ENCODE measurements at regions not wholly inside any gene's neighbourhood (a gene's known extent, or its start where the extent isn't known, plus 50 kb on each side); places are given as distances from the start of the nearest gene placed in this dataset.

- H3K36me3 ChIP-seq, result no peaks in the 10 kb centered on the region
- peaks cover 0 to 10% (median 0%) of the 10 kb centered on the region in 4 donors for H3K9me3 ChIP-seq
- 91 to 100% methylated on average over 3 of the region's 3 CpGs for WGBS, 2 donors
- TF ChIP-seq, protein P1, sequence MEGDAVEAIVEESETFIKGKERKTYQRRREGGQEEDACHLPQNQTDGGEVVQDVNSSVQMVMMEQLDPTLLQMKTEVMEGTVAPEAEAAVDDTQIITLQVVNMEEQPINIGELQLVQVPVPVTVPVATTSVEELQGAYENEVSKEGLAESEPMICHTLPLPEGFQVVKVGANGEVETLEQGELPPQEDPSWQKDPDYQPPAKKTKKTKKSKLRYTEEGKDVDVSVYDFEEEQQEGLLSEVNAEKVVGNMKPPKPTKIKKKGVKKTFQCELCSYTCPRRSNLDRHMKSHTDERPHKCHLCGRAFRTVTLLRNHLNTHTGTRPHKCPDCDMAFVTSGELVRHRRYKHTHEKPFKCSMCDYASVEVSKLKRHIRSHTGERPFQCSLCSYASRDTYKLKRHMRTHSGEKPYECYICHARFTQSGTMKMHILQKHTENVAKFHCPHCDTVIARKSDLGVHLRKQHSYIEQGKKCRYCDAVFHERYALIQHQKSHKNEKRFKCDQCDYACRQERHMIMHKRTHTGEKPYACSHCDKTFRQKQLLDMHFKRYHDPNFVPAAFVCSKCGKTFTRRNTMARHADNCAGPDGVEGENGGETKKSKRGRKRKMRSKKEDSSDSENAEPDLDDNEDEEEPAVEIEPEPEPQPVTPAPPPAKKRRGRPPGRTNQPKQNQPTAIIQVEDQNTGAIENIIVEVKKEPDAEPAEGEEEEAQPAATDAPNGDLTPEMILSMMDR (IDR thresholded peaks at IDR 0.05), result no peak
- TF ChIP-seq POLR2A (IDR thresholded peaks at IDR 0.05), result no peak
- TF ChIP-seq EP300 (IDR thresholded peaks at IDR 0.05), result no peak
- no peak for DNase-seq (ENCODE audit: low spot score in 2 of 2)
- peaks cover 0 to 43% (median 27%) of the 10 kb centered on the region in 4 donors for H3K4me1 ChIP-seq
- no peaks in the 10 kb centered on the region for H3K27me3 ChIP-seq
- no peak overlapping the region for H3K27ac ChIP-seq
- H3K4me3 ChIP-seq, result no peak overlapping the region
Measured at GRCh38 chr15:69756440-69756839, 303.8 kb downstream of the RPLP1 start.

- Histone ChIP-seq H3K27me3 (no peaks in the 10 kb centered on the region), H3K4me1 (peaks cover 0 to 42% (median 27%) of the 10 kb centered on the region in 4 donors), H3K9me3 (peaks cover 0 to 10% (median 0%) of the 10 kb centered on the region in 4 donors), H3K4me3 (no peak overlapping the region), H3K36me3 (no peaks in the 10 kb centered on the region), H3K27ac (no peak overlapping the region)
- 83 to 93% methylated on average over 6 of the region's 6 CpGs for WGBS, 2 donors
- no peak for DNase-seq (ENCODE audit: low spot score in 2 of 2)
- TF ChIP-seq, protein P1 (IDR thresholded peaks at IDR 0.05), result no peak
- TF ChIP-seq POLR2A (IDR thresholded peaks at IDR 0.05) (no peak), EP300 (IDR thresholded peaks at IDR 0.05) (no peak)
Measured at GRCh38 chr15:69757186-69757585, 304.6 kb downstream of the RPLP1 start.

DNA sequence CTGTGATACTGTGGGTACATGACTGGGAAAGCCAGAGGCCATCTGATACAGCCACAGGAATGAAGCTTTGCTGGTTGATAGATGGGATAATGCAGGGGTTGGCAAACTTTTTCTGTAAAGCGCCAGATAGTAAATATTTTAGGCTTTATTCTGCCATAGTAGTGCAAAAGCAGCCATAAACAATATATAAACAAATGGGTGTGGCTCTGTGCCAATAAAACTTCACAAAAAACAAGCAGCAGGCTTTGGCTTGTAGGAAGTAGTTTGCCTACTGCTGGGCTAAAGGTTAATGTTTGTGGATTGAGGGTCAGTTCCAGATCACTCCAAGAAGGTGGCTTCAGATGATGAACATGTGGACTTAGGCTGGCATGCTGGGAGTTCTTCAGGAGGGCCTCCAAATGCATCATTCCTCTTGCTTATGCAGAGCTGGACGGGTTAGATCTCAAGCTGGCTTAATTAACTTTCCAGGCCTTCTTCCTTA is 305.7 kb downstream of the RPLP1 start:
- Histone ChIP-seq H3K27me3 (no peaks in the 10 kb centered on the region), H3K4me3 (no peak overlapping the region), H3K9me3 (peaks cover 0 to 6% (median 0%) of the 10 kb centered on the region in 4 donors), H3K36me3 (no peaks in the 10 kb centered on the region), H3K27ac (peak overlapping the region in 1 of 4 donors; percentile 2), H3K4me1 (peaks cover 0 to 42% (median 27%) of the 10 kb centered on the region in 4 donors)
- WGBS, 2 donors, result 63% methylated on average over 2 of the region's 2 CpGs
- DNase-seq (ENCODE audit: low spot score in 2 of 2), result no peak
- no peak for TF ChIP-seq EP300 (IDR thresholded peaks at IDR 0.05)
- TF ChIP-seq POLR2A (IDR thresholded peaks at IDR 0.05), result no peak

GRCh38 chr15:69758810-69759790 is 306.5 kb downstream of the RPLP1 start:
- WGBS, 2 donors, result 78 to 88% methylated on average over 8 of the region's 8 CpGs
- no peaks in the 10 kb centered on the region for H3K9me3 ChIP-seq

GRCh38 chr15:69760258-69760845 is 307.7 kb downstream of the RPLP1 start:
- Histone ChIP-seq H3K27me3 (no peaks in the 10 kb centered on the region), H3K27ac (peak overlapping the region in 3 of 4 donors; percentile 34 to 89 (median 84)), H3K36me3 (no peaks in the 10 kb centered on the region), H3K4me1 (peaks cover 0 to 38% (median 24%) of the 10 kb centered on the region in 4 donors), H3K9me3 (no peaks in the 10 kb centered on the region), H3K4me3 (no peak overlapping the region)
- no peak for DNase-seq (ENCODE audit: low spot score in 2 of 2)
- peak in 1 of 2 donors; percentile 20 for TF ChIP-seq POLR2A (IDR thresholded peaks at IDR 0.05)
- peak in 1 of 2 donors; percentile 73 for TF ChIP-seq EP300 (IDR thresholded peaks at IDR 0.05)
- TF ChIP-seq, protein P1 (IDR thresholded peaks at IDR 0.05), result no peak
- WGBS, 2 donors, result 45 to 46% methylated on average over 3 of the region's 3 CpGs

More at GRCh38 chr15:69758810-69759790, 306.5 kb downstream of the RPLP1 start:
- H3K4me1 ChIP-seq, result peaks cover 0 to 42% (median 27%) of the 10 kb centered on the region in 4 donors
- H3K27ac ChIP-seq, result no peak overlapping the region
- H3K36me3 ChIP-seq, result no peaks in the 10 kb centered on the region
- H3K4me3 ChIP-seq, result no peak overlapping the region
- TF ChIP-seq, protein P1 (IDR thresholded peaks at IDR 0.05), result no peak
- TF ChIP-seq EP300 (IDR thresholded peaks at IDR 0.05) (no peak), POLR2A (IDR thresholded peaks at IDR 0.05) (no peak)
- DNase-seq (ENCODE audit: low spot score in 2 of 2), result no peak
- no peaks in the 10 kb centered on the region for H3K27me3 ChIP-seq

All from tibial nerve (tissue), 4 donors.